DOHH2 (cell line): ENCODE measurements at regions not wholly inside any gene's neighbourhood (a gene's known extent, or its start where the extent isn't known, plus 50 kb on each side); places are given as distances from the start of the nearest gene placed in this dataset.

Experiments
- H3F3A ChIP-seq: fragments of 200-600 bp; sonication (generic), shearing (Covaris generic); 2 replicates; pipeline ENCODE4 v1.6.0; 2016; ENCODE audit warnings: antibody characterized with exemption, mild to moderate bottlenecking; ENCODE audit not compliant: control insufficient read depth, insufficient read depth
- H3K27ac ChIP-seq: fragments of 200-600 bp; sonication (generic); 2 replicates; pipeline ENCODE4 v1.5.1; 2014; ENCODE audit warnings: low read depth, mild to moderate bottlenecking, low read length, moderate library complexity
- H3K27me3 ChIP-seq: fragments of 200-600 bp; sonication (generic); 2 replicates; pipeline ENCODE4 v1.6.1; 2014; ENCODE audit warnings: mild to moderate bottlenecking, low read length, mixed read lengths; ENCODE audit not compliant: control insufficient read depth
- H3K36me3 ChIP-seq: fragments of 200-600 bp; sonication (generic); 2 replicates; pipeline ENCODE4 v1.6.1; 2014; ENCODE audit warnings: mild to moderate bottlenecking, low read length, moderate library complexity, mixed read lengths; ENCODE audit not compliant: control insufficient read depth
- H3K4me1 ChIP-seq: fragments of 200-600 bp; sonication (generic); 2 replicates; pipeline ENCODE4 v1.6.1; 2014; ENCODE audit warnings: mild to moderate bottlenecking, low read length, mixed read lengths; ENCODE audit not compliant: control insufficient read depth
- H3K4me2 ChIP-seq: fragments of 200-600 bp; sonication (generic); 2 replicates; pipeline ENCODE4 v1.6.0; 2014; ENCODE audit warnings: mild to moderate bottlenecking, low read length, moderate library complexity
- H3K4me3 ChIP-seq: fragments of 200-600 bp; sonication (generic); 2 replicates; pipeline ENCODE4 v1.5.1; 2014; ENCODE audit warnings: mild to moderate bottlenecking, low read length, mixed read lengths
- H3K79me2 ChIP-seq: fragments of 200-600 bp; sonication (generic); 2 replicates; pipeline ENCODE4 v1.6.1; 2014; ENCODE audit warnings: mild to moderate bottlenecking, low read length, mixed read lengths; ENCODE audit not compliant: control insufficient read depth
- H3K9me2 ChIP-seq: fragments of 200-600 bp; sonication (generic); replicated peaks from 2 replicates; pipeline ENCODE4 v1.6.1; 2014; ENCODE audit warnings: mild to moderate bottlenecking, low read length, mixed read lengths; ENCODE audit not compliant: control insufficient read depth
- H3K9me3 ChIP-seq: fragments of 200-600 bp; sonication (generic); 2 replicates; pipeline ENCODE4 v1.6.1; 2014; ENCODE audit warnings: antibody characterized with exemption, low read length, mixed read lengths; ENCODE audit not compliant: control insufficient read depth, insufficient read depth
- H4K20me1 ChIP-seq: fragments of 200-600 bp; sonication (generic); 2 replicates; pipeline ENCODE4 v1.6.0; 2014; ENCODE audit warnings: low read depth, mild to moderate bottlenecking, antibody characterized with exemption, low read length, moderate library complexity; ENCODE audit not compliant: control insufficient read depth, insufficient read depth
- CTCF ChIP-seq: fragments of 200-600 bp; sonication (generic); IDR thresholded peaks from one replicate; pipeline ENCODE4 v1.5.1; 2014; ENCODE audit warnings: antibody characterized with exemption, mild to moderate bottlenecking, low read depth, low read length; ENCODE audit not compliant: poor library complexity, severe bottlenecking
- EZH2phosphoT487 ChIP-seq: fragments of 200-600 bp; sonication (generic); IDR thresholded peaks from 2 replicates; pipeline ENCODE4 v1.6.1; 2017; ENCODE audit warnings: borderline replicate concordance, mild to moderate bottlenecking, antibody characterized with exemption, low read length, moderate library complexity, mixed read lengths

- Histone ChIP-seq H3K9me3 (peaks cover 33% of the 10 kb centered on the region), H3K4me3 (no peak overlapping the region), H3K36me3 (no peaks in the 10 kb centered on the region), H3K4me2 (no peak overlapping the region), H3K27ac (no peak overlapping the region), H3K79me2 (no peaks in the 10 kb centered on the region), H3K4me1 (no peaks in the 10 kb centered on the region), H3K9me2 (no peaks in the 10 kb centered on the region), H3F3A (no peaks in the 10 kb centered on the region), H3K27me3 (no peaks in the 10 kb centered on the region), H4K20me1 (no peaks in the 10 kb centered on the region)
- TF ChIP-seq CTCF, result no peak
- TF ChIP-seq EZH2phosphoT487, result no peak
Observed at GRCh38 chr3:104575634-104576033, 791.1 kb upstream of the ALCAM start.

GRCh38 chr3:104578558-104578957 is 788.2 kb upstream of the ALCAM start:
- peaks cover 33% of the 10 kb centered on the region for H3K9me3 ChIP-seq
- H3K4me3 ChIP-seq, result no peak overlapping the region
- H3K4me2 ChIP-seq, result no peak overlapping the region
- no peak overlapping the region for H3K27ac ChIP-seq
- no peaks in the 10 kb centered on the region for H3K79me2 ChIP-seq
- TF ChIP-seq CTCF, result no peak
- no peak for TF ChIP-seq EZH2phosphoT487
- H3K9me2 ChIP-seq, result no peaks in the 10 kb centered on the region
- no peaks in the 10 kb centered on the region for H3K27me3 ChIP-seq
- no peaks in the 10 kb centered on the region for H3K36me3 ChIP-seq
- H3F3A ChIP-seq, result no peaks in the 10 kb centered on the region
- H4K20me1 ChIP-seq, result no peaks in the 10 kb centered on the region
- H3K4me1 ChIP-seq, result no peaks in the 10 kb centered on the region

- no peaks in the 10 kb centered on the region for H3F3A ChIP-seq
- no peak overlapping the region for H3K4me2 ChIP-seq
- H3K4me1 ChIP-seq, result no peaks in the 10 kb centered on the region
- no peaks in the 10 kb centered on the region for H3K9me2 ChIP-seq
- no peak overlapping the region for H3K4me3 ChIP-seq
- H3K79me2 ChIP-seq, result no peaks in the 10 kb centered on the region
- H4K20me1 ChIP-seq, result no peaks in the 10 kb centered on the region
- peaks cover 19% of the 10 kb centered on the region for H3K9me3 ChIP-seq
- H3K36me3 ChIP-seq, result no peaks in the 10 kb centered on the region
- no peak overlapping the region for H3K27ac ChIP-seq
- H3K27me3 ChIP-seq, result no peaks in the 10 kb centered on the region
- TF ChIP-seq EZH2phosphoT487, result no peak
- no peak for TF ChIP-seq CTCF
Observed at GRCh38 chr3:104582092-104582491, 784.6 kb upstream of the ALCAM start.

GRCh38 chr3:104584682-104585081 is 782.0 kb upstream of the ALCAM start:
- no peaks in the 10 kb centered on the region for H4K20me1 ChIP-seq
- H3K79me2 ChIP-seq, result no peaks in the 10 kb centered on the region
- TF ChIP-seq CTCF (no peak), EZH2phosphoT487 (no peak)
- no peaks in the 10 kb centered on the region for H3K9me3 ChIP-seq
- H3K4me3 ChIP-seq, result no peak overlapping the region
- no peaks in the 10 kb centered on the region for H3F3A ChIP-seq
- H3K27ac ChIP-seq, result no peak overlapping the region
- no peaks in the 10 kb centered on the region for H3K36me3 ChIP-seq
- H3K9me2 ChIP-seq, result no peaks in the 10 kb centered on the region
- no peak overlapping the region for H3K4me2 ChIP-seq
- no peaks in the 10 kb centered on the region for H3K4me1 ChIP-seq
- H3K27me3 ChIP-seq, result no peaks in the 10 kb centered on the region
